NCI-H1105 treated with DMSO at 0.1 percent for 48 hours (cell line): ENCODE measurements at regions not wholly inside any gene's neighbourhood (a gene's known extent, or its start where the extent isn't known, plus 50 kb on each side); places are given as distances from the start of the nearest gene placed in this dataset.
"Not testable (repeated sequence)": the region's sequence is repeated elsewhere in the genome, so short reads cannot be mapped to it uniquely, and the experiment has no call there.

Experiments used
- DNase-seq: peaks from one replicate; lab custom pipeline; 2025; lab: John Stamatoyannopoulos, UW

DNA sequence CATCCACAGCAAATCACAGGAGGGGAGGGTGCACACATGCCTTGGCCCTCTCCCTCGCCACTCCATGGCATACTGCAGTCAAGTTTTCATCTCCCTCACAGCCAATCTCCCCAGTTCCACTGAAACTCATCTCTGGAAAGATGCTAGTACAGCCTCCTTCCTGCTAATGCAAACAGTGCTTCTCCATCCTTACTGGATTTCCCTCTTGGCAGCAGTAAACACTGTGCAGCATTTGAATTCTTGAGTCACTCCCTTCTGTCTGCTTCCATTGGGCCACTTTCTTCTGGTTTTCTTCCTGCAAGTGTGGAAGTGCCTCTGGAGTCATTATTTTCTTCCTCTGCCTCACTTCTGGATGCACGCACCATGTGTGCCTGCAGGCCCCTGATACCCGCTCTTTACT is 460.3 kb downstream of the QKI start:
- no peak for DNase-seq

DNA sequence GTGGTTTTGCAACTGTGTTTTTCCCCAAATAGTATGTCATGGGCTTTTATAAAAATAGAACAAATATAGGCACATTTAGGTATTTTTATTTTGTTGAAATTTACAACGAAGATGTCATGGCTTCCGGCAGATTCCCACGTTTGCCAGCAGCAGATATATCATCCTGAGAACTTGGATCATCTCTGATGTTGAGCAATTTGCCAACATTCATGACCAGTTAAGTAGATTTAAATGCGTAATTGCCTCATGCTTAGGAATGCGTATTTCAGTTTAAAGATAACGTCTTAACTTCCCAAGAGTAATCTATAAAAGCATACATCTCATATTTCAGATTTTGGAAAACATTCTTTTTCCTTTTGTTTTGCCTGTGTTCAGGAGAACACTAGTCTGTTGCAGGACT is 457.8 kb downstream of the QKI start:
- no peak for DNase-seq

DNA sequence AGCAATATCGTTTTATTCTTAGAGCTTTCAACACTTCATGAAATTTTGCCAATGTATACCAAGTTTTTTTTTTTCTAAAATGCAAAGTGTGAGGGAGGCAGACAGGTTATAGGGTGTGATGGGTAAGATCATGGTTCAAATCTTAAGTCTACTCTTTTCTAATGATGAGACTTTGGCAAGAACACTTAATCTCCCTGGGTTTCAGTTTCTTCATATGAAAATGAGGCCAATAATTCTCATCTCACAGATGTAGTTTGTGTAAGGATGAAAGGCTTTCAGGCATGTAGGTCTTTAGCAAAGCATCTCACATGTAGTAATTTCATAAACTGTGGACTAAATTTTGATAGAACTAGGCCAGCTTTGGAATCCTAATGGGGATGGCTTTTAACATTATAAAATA is 457.1 kb downstream of the QKI start:
- no peak for DNase-seq

DNA sequence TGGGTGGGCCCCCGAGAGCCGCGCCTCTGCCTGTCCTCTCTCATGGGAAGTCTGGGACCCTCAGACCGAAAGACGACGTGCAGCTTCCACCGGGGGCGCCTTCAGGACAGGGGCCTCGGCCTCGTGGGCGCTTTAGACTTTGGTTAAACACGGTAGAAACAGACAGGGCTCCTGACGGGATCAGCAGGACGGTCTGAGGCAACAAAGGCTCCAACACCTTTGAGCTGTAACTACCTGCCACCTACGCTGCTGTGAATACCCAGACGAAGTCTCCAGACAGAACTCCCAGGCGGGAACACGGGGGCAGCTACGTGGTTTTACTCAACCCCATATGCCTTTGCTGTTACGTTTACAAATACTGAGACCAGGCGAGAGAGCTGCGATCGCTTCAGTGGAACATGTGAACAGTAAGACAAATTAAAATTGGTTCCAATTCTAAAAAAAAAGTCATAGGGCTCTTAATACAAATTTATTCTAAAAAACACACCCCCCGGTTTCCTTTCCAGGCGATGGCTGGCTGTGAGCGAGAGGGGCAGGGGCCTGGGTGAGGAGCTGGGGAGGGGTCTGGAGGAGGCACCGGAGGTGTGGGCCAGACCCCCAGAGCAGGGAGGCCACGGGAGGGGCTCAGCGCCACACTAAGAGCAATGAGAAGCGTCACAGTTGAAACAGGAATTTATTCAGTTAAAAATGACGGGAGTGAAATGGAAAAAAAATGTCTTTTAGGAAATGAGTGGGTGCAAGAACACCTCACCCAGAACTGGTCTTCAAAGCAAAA is 453.2 kb downstream of the QKI start:
- no peak for DNase-seq

DNA sequence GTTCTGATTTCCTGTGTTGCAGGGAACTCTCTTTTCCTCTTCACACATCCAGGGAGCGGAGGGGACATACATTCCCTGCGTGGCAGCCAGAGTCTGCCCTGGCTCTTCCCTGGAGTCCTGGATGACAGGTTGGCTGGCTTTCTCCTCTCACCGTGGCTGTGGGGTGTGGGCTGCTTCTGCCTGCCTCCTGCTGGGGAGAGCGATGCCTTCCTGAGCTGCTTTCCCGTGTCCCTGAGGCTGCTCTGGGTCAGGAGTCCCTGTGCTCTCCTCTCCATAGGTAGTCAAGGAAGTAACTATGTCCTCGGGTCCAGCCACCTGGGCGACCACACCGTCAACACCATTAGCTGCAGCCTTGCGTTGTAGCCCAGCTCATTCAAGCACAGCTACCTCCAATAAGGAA is 451.7 kb downstream of the QKI start:
- DNase-seq, result no peak

DNA sequence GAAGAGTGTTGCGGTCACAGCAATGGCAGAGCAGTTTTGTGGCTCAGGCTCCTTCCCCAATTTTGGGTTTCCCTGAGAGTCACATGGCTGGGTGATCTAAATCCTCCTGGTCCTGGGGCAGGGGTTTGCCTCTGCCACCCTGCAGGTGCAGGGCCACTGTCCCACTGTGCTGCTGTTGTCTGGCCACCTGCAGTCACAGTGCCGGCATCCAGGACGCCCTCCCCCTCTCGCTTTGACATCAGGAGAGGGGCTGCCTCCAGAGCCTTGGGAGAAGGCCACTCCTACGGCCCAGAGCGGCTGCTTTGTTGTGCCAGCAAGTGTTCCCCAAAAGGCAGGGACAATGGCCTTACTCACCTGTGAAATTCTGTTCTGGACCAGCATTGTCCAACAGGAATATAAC is 449.0 kb downstream of the QKI start:
- DNase-seq, result no peak

DNA sequence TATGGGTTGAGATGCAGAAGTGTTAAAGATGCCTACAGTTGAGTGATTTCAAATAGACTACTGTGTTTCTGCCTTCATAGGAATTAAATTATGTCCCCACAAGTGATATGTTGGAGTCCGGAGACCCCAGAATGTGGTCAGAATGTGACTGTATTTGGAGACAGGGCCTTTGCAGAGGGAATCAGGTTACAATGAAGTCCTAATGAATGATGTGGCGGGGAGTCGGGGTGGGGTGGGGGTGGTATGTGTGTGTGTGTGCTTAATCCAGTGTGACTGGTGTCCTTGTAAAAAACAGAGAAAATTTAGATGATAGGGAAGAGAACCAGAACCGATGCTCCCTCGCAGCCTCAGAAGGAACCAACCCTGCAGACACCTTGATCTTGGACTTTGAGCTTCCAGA is 448.2 kb downstream of the QKI start:
- no peak for DNase-seq

DNA sequence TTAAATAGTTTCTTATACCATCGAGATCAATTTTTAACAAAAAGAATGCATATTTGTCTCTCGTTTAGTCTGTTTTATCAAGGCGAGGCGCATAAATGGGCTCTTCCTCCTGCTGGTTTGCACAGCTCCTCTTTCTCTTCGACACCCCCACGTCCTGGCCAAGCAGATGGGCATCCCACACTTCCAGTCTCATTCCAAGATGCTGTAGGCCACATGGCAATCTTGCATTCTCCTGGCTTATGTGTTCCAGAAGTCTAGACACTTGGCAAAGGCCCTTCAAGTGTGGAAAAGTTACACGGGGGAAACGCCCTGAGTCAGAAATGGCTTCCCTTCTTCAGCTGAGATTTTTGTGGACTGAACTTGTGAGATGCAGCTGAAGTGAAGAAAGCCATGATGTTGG is 447.1 kb downstream of the QKI start:
- DNase-seq, result no peak

DNA sequence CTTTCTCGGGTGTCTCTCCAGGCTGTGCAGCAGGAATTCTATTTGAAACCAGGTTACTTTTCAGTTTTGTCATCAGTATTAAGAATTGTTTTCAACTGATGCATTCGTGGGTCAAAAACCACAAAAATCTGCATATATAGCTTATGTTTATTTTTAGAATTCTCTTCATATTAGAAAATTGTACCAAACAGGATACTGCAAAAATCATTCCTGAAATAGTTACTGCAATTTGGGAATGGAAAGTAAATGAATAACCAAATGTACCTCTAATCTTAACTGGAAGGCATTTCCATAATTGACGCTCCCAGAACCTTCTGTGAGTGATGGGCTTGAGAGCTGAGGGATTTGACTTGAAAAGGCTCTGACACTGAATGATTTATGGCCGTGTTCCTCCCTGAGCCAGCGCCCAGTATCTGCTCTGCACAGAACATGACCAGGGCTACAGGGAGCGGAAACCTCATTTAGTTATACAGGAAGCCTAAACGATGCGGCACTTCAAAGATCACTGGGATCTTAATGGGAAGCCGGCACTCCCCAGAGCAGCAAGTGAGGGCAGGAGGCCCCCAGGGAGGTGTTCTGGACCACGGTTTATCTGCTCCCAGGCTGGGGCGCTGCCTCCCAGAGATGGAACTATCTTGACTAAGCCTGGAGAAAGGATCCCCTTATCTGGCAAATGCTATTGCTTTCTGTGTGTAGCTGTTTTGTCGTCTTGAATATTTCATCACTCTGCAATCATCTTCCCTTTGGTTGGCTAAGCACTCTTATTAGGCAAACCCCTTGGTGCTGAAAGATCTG is 446.0 kb downstream of the QKI start:
- no peak for DNase-seq

DNA sequence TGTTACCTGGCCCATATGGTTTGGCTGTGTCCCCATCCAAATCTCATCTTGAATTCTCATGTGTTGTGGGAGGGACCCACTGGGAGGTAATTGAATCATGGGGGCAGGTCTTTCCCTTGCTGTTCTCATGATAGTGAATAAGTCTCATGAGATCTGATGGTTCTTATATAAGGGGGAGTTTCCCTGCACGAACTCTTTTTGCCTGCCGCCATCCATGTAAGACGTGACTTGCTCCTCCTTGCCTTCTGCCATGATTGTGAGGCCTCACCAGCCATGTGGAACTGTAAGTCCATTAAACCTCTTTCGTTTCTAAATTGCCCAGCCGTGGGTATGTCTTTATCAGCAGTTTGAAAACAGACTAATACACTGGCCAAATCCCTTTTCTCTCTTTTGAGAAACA is 444.4 kb downstream of the QKI start:
- not testable (repeated sequence) for DNase-seq

DNA sequence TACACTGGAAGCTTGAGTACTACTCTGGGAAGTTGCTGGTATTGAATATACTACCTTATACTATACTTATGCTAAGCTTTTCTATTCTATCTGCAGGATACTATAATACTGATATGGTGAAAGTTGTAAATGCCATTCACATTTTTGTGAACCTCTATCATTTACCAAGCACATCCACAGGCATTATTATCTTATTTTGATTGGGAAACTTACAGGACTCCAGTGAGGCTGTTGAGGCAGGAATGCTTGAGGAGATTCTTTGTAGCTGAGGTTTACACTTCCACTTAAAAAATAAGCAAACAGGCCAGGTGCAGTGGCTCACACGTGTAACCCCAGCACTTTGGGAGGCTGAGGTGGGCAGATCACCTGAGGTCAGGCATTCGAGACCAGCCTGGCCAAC is 442.9 kb downstream of the QKI start:
- no peak for DNase-seq

DNA sequence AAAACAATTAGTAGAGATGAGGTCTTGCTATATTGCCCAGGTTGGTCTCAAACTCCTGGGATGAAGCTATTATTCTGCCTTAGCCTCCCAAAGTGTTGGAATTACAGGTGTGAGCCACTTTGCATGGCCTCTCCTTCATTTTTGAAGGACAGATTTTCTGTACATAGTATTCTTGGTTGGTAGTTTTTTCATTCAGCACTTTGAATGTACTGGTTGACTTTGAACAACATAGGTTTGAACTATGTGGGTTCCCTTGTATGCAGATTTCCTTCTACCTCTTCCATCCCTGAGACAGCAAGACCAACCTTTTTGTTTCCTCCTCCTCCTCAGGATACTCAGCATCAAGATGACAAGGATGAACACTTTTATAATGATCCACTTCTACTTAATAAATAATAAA is 436.4 kb downstream of the QKI start:
- DNase-seq, result no peak

DNA sequence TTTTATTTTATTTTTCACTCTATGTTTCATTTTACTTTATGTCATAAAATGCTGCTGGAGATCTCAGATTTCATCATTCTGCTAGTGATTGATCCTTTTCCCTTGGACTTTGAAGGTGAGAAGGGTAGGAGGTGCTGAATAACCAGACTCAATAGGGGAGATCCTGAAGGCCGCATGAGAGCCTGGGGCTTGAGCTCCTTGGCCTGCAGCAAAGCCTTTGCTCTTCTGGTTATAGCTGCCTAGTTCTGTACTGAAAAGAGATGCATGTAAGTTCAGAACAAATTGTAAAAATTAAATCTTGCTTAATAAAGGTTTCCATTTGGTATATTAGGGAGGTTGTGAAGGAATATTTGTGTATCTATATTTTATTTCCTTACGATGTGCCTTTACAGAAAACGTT is 430.2 kb downstream of the QKI start:
- no peak for DNase-seq

DNA sequence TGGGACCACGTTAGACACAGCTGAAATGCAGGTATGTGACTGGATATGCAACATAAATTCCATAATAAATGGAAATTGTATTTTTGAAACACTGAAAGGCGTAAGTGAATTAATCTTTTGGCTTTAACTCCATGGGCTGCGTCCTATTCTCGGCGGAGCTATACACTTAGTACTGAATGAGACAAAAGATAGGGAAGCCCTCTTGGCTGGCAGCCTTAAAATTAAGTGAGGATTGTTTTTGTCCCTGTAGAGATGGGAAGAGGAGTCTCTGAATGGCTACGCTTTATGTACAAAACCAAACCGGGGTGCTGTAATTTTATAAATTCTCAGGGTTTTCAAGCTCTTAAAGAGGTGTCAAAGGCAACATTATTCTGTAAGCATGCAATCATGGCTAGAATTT is 429.8 kb downstream of the QKI start:
- DNase-seq, result no peak

DNA sequence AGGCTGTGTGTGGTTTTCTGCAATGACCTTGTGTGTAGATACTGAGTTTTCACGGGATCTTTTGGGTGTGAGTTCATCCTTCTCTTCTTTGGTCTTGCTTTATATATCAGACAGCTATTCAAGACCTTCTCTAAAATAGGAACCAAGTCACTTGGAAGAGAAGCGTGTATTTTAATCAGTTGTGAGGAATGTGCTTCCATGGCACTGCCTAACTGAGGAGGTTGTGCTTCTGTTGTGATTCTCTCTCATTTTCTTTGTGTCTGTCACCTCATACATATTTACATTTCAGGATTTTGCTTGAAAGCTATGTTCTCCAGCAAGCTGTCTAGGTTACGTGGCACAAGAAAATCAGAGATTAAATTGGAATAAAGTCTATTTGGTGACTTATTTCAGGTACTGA is 428.7 kb downstream of the QKI start:
- no peak for DNase-seq

DNA sequence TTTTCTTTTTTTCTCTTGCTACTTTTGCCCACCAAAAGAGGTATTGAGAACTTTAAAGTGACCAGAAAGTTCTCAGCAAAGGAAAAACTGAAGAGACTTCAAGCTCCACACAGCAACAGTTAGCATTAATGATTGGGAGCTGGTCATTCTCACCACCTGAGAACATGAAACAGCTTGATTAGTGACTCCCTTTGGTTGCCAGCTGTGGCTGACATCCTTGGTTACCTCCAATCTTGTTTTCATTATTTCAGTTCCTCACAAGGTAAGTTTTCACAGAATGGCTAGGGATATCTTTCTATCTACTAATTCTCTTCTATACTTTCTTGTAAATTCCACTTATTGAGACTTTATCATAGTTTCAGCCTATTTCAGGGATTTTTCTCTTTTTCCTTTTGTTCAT is 427.9 kb downstream of the QKI start:
- DNase-seq, result no peak

DNA sequence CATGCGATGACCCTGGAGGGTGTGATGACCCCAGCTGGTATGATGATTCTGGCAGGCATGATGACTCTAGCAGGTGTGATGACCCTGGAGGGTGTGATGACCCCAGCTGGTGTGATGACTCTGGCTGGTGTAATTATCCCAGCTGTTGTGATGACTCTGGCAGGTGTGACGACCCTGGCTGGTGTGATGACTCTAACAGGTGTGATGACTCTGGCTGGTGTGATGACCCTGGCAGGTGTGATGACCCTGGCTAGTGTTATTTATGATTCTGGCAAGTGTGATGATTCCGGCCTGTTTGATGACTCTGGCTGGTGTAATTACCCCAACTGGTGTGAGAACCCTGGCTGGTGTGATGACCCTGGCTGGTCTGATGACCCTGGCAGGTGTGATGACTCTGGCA is 427.2 kb downstream of the QKI start:
- DNase-seq, result no peak

DNA sequence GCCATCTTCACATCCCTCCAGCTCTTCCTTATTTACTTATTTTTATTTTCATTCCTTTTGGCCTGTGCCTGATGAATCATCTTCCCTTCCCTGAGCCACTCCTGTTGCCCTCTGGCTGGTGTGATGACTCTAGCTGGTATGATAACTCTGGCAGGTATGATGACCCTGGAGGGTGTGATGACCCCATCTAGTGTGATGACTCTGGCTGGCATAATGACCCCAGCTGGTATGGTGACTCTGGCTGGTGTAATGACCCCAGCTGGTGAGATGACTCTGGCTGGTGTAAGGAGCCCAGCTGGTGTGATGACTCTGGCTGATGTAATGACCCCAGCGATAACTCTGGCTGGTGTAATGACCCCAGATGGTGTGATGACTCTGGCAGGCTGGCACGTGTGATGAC is 426.8 kb downstream of the QKI start:
- DNase-seq, result no peak

DNA sequence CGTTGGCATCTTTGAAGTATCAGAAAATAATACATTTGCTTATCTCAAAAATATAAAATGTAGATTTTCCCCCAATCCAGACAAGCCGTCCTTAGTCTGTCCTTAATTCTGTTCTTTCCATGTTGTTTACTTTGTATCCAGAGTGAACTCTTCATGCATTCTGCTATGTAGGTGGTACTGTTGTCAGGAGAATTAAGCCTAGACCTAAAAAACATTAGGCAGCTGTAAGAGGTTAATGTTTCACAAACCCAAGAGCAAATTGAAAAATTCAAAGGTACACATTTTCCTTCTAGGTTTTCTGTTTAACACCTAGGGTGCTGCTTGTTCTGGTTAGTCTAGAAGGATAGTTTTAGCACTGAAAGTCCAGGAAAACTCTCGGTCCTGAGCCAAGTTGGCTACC is 426.4 kb downstream of the QKI start:
- no peak for DNase-seq

DNA sequence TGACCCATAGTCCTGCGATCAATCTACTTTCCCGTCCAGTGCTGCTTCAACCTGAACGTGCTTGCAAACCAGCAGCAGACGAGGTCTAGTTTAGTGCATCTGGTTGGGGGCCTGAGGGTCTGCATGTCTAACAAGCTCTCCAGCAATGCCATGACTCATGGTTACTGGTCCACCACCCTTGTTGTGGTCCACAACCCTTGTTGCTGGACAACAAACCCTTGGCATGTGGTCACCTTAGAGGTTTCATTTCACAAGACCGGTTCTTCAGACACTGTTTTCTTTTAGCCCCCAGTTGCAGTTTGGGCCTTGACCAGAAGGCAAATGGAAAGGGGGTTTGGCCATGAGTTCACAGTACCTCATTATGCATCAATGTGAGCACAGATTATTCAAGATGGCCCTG is 424.8 kb downstream of the QKI start:
- no peak for DNase-seq

DNA sequence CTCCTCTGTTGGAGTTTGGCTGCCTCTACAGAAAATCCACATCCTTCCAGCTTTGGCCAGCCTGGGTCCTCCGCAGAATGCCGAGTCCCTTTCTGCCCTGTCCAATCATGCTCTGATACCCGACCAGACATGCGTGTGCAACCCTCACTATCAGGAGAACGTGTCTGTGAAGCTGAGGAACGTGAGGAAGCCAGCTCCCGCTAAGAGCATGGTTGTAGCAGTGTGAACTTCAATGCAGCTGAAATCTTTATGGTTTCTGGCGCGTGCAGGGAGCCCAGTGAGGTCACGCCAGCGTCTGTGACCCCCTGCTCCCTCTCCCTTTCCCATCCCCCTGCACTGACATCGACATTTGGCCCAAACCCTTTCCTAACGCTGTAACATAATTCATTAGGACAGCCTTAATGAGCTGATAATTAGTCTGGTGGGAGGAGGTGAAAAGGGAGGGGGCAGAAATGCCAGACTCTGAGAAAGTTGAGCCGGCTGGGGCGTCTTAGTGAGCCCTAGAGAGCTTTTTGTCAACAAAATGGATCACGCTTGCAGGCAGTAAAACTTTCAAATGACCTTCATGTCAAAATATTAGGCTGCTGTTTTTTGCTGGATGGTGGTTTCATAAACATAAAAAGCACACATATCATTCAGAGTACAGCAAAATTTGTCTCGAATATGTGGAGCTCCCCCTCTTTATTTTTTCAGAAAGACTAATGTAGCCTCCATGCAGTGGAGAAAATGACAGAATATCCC is 423.3 kb downstream of the QKI start:
- DNase-seq, result no peak

DNA sequence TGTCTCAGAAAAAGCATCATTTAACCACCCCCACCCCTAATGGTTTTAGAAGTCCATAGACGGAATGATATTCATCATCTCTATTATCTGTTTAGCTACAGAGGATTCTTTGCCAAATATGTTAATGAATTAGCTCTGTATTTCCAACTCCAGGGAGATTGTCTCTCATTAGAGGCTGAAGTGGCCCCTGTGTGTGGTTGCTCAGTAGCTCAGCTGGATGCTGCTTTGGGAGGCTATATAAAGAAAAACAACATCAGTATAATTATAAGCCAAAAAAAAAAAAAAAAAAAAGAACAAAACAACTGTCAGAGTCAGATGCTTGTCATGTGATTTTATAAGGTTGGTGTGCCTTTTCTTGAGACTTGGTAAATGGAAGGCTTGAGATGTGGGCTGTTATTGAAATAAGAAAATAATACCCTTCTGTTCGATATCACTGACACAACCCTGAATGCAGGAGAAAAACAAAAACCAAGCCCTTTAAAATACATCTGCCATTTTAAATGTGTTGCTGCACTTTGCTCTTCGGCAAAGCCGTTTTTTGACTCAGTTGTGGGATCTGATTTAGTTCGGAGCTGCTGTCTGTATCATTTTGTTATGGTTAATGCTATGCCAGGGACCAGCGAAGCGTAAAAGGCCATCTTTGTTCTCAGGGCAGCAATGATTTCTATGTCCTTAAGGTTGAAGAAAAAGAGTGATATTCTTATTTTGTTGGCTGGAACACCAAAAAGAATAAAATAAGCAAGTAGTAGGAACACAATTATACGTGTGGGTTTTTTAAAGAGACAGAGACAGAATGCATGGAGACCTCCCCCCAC is 422.6 kb downstream of the QKI start:
- DNase-seq, result peak; percentile 85
